G401 (cell line): ENCODE measurements at regions not wholly inside any gene's neighbourhood (a gene's known extent, or its start where the extent isn't known, plus 50 kb on each side); places are given as distances from the start of the nearest gene placed in this dataset.
A peak's percentile ranks its signal among the peaks of the same experiment; 100 is the strongest.

Source experiments
- DNase-seq: peaks from one replicate; pipeline ENCODE4 v3.0.0-alpha.2; 2015; ENCODE audit warnings: low spot score
- in situ Hi-C: cut with HindIII; loops from 2 replicates; pipeline ENCODE4 v1.10.0; 2016; ENCODE audit warnings: low sequenced_read_pairs, mixed read lengths

GRCh38 chr22:49647627-49648026 is 180.0 kb downstream of the BRD1 start:
- in situ Hi-C loops, result no loop called here
- DNase-seq, result no peak

GRCh38 chr22:49646876-49647275 is 180.8 kb downstream of the BRD1 start:
- DNase-seq, result no peak
- in situ Hi-C loops, result no loop called here

- in situ Hi-C loops, result no loop called here
- DNase-seq, result no peak
Measured at GRCh38 chr22:49645791-49646550, 181.7 kb downstream of the BRD1 start.

- no peak for DNase-seq
- in situ Hi-C loops, result no loop called here
Measured at GRCh38 chr22:49645257-49645656, 182.4 kb downstream of the BRD1 start.

DNA sequence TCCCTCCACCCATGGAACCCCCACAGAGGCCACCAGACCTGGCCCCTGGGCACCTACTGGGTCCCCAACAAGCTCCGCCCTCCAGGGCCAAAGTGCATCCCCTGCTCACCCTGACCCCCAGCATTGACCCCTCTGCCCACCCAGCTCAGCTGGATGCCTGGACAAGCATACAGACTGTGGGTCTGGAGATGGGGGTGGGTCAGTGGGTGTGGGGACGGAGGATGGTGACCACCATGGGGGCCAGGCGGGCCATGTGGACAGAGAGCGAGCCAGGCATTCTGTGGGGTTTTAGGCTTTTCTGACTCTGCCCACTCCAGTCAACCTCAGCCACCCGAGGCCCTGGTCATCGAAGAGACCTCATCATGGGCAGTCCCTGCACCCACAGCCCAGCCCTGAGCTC is 183.7 kb downstream of the BRD1 start:
- DNase-seq, result no peak
- in situ Hi-C loops, result no loop called here

DNA sequence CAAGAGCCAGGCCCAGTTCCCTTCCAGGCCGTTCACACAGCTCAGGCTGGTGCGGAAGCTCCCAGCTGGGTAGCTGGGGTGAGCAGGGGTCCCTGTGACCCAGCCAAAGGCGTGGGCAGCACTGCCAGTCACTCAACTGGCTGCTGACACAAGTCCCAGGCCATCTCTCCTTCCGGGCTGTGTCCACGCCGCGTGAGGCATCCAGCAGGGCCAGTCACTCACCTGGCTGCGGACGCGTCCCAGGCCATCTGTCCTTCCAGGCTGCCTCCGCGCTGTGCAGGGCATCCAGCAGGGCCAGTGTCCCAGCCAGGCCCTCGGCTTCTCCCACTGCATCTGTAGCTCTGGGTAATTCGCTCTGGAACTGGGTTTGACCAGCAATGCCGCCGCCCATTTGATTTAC is 184.2 kb downstream of the BRD1 start:
- in situ Hi-C loops, result no loop called here
- peak; percentile 61 for DNase-seq

DNA sequence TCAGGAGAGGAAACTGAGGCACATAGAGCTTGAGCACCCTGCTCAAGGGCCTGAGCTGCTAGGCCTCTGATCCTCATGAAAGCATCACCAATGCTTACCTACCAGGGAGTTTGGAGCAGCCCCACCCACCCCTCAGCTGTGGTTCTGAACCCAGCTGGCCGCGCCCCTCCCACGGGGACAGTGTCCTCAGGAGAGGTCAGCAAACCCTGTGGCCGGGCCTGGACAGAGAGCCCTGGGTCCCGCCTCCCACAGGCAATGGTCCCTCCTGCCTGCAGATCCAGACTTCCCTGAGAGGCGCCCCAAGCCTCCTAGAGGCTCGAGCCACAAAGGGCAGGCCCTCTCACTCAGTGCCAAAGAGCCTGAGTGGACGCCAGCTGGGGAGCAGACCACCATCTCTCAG is 184.9 kb downstream of the BRD1 start:
- in situ Hi-C loops, result no loop called here
- no peak for DNase-seq

DNA sequence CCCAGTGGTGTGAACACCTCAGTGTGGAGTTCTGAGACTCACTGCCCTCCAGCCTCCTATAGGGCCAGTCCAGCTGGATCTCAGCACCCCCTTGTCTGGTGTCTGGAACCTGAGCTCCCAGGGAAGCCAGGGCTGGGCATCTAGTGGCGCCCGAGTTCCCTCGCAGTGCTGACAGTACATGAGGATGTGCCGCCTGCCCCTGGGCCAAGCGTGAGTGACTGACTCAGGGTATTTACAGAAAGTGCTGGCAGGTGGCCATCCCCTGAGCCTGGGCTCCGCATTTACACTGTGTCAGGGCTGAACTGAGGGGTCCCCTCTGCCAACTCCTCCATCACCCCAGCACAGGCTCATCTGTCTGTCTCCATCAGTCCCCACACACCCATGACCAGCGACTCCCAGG is 185.3 kb downstream of the BRD1 start:
- in situ Hi-C loops, result no loop called here
- no peak for DNase-seq

DNA sequence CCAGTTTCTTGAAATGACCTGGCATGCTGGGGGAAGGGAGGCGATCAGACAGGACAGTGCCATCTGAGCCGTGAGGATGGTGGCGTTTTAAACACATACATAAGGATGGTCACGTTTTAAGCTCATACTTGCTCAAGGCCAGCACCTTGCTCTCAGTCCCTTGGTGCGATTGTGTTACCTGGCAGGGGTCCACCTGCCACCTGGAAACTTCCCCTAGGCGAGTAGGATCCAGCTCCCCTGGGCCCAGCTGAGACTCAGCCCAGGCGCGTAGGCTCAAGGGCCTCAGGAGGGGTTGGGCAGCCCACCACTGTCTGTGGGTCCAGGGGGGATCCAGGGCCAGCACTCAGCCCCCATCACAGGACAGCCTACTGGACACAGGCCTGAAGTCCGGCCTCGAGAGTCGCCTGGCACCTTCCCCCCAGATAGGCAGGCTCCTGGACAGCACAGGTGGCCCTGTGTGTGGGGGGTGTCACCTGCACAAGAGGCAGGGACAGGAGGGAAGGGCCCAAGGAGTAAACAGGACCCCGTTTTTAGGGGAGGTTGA is 185.8 kb downstream of the BRD1 start:
- in situ Hi-C loops, result no loop called here
- no peak for DNase-seq

DNA sequence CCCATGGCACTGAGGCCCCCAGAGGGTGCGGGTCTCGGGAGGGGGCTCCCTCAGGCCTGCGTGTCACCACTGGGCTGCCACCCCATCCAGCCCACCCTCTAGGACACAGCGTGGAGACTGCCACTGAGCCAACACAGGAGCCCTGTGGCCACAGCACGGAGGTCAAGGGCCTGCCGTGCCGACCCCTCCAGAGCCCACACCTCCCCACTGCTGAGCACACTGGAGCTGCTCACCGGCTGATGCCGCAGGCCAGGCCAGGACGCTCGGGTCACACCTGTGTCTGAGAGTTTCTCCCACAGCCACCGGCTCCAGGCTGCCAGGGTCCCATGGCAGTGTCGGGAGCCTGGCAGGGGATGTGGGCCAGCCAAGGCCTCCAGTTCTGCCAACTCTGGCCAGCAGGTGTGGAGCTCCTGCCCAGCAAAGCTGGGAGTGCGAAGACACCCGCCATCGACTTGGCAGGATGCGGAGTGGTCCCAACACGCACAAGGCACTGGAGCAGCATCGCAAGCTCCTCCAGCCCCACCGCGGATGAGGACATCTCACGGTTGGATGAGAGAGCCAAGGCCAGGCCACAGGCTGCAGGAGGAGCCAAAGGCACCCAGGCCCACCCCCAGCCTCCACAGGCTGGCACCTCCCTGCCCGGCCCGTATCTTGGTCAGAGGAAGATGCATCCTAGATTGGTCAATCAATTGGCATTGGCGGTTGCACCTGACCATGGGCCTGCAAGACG is 187.1 kb downstream of the BRD1 start:
- no peak for DNase-seq

GRCh38 chr22:49639956-49640355 is 187.7 kb downstream of the BRD1 start:
- DNase-seq, result no peak
- in situ Hi-C loops, result loop anchor here (5.0 kb wide), 1 partner anchor 288 kb away; no protein-coding TSS in a partner anchor

More for the DNA sequence above, 187.1 kb downstream of the BRD1 start:
- in situ Hi-C loops, result no loop called here

DNA sequence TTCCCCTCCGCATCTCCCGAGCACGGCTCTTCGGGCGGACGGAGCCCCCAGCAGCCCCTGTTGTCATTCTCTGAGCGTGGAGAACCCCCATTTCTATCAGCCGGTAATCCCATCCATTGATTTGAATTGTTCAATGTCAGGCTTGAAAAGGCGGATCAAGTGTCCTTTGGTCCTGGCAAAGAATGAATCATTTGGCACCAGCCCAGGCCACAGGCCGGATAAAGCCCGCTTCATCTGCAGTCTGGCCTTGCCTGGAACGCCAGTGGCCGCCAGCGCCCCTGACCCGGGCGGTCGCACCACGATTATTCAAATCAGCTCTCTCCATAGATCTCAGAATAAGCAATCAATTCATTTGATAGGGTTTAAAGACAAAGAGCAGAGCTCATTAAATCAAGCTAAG is 188.9 kb downstream of the BRD1 start:
- in situ Hi-C loops, result loop anchor here (5.0 kb wide), 1 partner anchor 286 kb away; no protein-coding TSS in a partner anchor
- DNase-seq, result peak; percentile 29

- in situ Hi-C loops, result loop anchor here (5.0 kb wide), 1 partner anchor 286 kb away; no protein-coding TSS in a partner anchor
- no peak for DNase-seq
Measured at GRCh38 chr22:49638001-49638400, 189.7 kb downstream of the BRD1 start.

- in situ Hi-C loops, result loop anchor here (5.0 kb wide), 1 partner anchor 285 kb away; no protein-coding TSS in a partner anchor
- DNase-seq, result no peak
Measured at GRCh38 chr22:49637255-49637760, 190.4 kb downstream of the BRD1 start.

DNA sequence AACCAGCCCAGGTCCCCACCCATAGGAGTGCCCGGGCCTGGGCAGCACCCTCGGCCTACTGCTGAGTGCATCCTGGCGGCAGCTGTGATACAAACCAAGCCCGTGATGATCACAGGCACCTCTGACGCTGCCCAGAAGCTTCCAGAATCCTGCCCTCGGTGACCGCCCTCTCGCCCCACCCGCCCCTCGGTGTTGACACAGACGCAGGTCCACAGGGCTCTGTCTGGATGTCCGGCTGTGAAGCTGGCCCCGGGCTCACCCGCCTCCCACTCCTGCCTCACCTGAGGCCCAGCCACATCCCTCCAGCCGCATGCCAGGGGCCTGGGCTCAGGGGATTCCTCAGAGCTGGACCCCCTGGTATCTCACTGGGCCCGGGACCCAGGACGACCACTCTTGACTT is 191.0 kb downstream of the BRD1 start:
- DNase-seq, result no peak
- in situ Hi-C loops, result loop anchor here (5.0 kb wide), 1 partner anchor 284 kb away; no protein-coding TSS in a partner anchor

DNA sequence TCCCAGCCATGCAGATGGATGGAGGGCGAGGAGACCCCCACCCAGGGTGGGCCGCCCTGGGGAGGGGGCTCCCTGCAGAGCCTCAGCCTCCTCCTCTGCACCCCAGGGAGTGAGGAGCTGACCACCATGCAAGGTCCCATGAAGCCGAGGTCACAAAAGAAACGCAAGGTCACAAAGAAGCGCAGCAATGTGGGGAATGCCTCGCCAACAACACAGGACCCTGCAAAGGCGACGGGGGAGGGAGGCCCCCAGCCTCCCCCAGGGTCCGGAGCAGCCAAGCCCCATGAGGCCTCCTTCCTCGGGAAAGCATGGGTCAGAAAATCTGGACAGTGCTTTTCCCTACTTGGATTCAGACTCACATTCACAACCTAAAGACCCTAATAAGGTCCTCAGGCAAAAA is 191.5 kb downstream of the BRD1 start:
- in situ Hi-C loops, result loop anchor here (5.0 kb wide), 1 partner anchor 284 kb away; no protein-coding TSS in a partner anchor
- DNase-seq, result no peak

DNA sequence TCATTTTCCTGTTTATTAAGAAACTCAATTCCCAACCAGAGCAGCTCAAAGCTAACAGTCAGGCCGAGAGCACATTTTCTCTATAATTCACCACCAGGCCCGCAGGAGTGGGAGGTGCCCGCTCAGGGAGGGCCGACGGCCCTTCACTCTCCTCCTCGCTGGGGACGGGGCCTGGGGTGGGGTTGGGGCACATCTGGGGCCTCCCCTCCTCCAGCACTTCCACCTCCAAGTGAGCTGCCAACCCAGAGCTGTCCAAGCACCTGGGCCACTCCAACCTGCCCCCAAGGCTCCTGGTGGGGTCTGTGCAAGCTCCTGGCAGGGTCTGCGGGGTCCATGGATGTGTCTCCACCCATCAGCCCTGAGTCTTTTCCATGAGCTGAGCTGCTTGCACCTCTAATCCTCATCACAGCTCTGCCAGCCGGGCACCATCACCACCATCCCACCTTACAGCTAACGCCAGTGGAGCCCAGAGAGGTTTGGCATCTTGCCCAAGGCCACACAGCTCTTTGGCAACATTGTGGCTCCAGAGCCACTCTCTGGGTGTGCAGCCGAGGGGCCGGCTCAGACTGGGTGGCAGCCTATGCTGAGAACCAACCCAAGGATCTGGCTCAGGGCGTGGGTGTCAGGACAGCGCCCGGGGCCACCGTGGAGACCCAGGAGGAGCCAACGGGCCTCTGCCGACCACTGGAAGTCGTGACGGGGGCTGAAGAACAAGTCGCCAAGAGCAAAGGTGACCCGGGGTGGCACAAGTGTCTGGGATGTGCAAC is 193.5 kb downstream of the BRD1 start:
- in situ Hi-C loops, result no loop called here
- no peak for DNase-seq

DNA sequence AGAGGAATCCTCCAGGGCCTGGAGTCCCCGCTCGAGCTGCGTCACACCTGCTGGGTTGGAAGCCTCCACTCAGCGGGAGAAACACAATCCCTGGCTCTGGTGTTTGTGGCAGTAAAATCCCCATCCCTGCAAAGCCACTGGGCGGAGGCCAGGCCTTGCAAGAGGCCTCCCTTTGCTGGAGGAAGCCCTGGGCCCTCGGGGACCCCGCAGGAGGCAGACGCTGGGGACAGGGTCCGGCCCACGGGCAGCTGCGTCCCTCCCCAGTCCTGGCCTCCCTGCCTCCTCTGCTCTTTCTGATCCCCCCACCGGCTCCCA is 194.7 kb downstream of the BRD1 start:
- DNase-seq, result no peak
- in situ Hi-C loops, result no loop called here

DNA sequence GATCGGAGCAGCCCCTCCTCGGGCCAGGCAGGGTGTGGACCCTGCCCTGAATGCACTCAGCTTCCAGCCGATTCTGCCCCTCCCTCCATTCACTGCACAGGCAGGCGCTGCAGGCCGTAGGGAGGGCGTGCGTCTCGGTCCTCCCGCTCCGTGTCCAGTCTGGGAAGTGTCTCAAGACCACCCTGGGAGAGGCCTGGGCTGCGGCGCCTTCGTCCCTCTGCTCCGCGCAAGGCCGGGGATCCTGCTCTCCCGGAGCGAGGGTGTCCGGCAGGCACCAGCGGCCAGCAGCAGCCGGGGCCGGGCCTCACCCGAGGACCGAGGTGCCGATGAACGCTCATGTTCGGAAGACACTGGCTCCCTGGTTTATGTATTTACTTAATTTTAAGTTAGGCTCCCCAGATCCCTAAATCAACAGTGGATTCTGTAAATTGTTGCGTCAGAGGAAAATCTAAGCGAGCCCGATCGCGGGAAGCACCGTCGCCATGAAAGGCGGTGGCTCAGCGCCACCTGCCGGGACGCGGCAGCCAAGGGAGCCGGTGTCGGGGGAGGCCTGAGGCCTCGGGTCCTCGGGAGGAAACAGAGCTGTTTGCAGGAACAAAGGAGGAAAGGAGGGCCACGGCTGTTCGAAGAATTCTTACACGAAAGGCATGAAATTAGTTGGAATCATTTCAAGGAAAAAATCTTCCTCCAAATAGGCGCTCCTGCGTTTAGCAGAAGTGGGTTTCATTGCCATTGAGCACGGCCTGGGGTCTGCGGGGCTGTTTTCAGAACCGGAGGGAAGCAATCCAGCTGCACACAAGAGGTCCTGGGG is 195.3 kb downstream of the BRD1 start:
- in situ Hi-C loops, result no loop called here
- DNase-seq, result peak; percentile 77
